GM23338 (cell line): ENCODE measurements at regions not wholly inside any gene's neighbourhood (a gene's known extent, or its start where the extent isn't known, plus 50 kb on each side); places are given as distances from the start of the nearest gene placed in this dataset.

Source experiments
- ATAC-seq: fragments of 200-7000 bp; cut with Tn5 transposase; 3 replicates; pipeline ENCODE4 v1.9.1; 2020
- DNase-seq: peaks from one replicate; pipeline ENCODE4 v3.0.0-alpha.2; 2015; ENCODE audit warnings: low spot score
- H2AFZ ChIP-seq: fragments of 200-600 bp; sonication (generic); 2 replicates; pipeline ENCODE4 v1.8.0; 2016; ENCODE audit warnings: antibody characterized with exemption, mild to moderate bottlenecking, moderate library complexity
- H3F3A ChIP-seq: fragments of 200-600 bp; sonication (generic); replicated peaks from 2 replicates; pipeline ENCODE4 v1.8.0; 2017; ENCODE audit warnings: antibody characterized with exemption, mixed run types, low read depth
- H3K27ac ChIP-seq: fragments of 200-600 bp; sonication (generic); 2 replicates; pipeline ENCODE4 v1.6.1; 2016; ENCODE audit warnings: low read depth
- H3K27me3 ChIP-seq: fragments of 200-600 bp; sonication (generic); 2 replicates; pipeline ENCODE4 v1.8.0; 2016; ENCODE audit warnings: mild to moderate bottlenecking, mixed run types, moderate library complexity; ENCODE audit not compliant: insufficient read depth
- H3K36me3 ChIP-seq: fragments of 200-600 bp; sonication (generic); 2 replicates; pipeline ENCODE4 v1.8.0; 2016; ENCODE audit warnings: mild to moderate bottlenecking; ENCODE audit not compliant: insufficient read depth
- H3K4me1 ChIP-seq: fragments of 200-600 bp; sonication (generic); 2 replicates; pipeline ENCODE4 v1.8.0; 2016; ENCODE audit warnings: mild to moderate bottlenecking, moderate library complexity; ENCODE audit not compliant: insufficient read depth
- H3K4me2 ChIP-seq: fragments of 200-600 bp; sonication (generic); 2 replicates; pipeline ENCODE4 v1.7.1; 2017; ENCODE audit warnings: mixed run types
- H3K4me3 ChIP-seq: fragments of 200-600 bp; sonication (generic); 2 replicates; pipeline ENCODE4 v1.6.1; 2016; ENCODE audit warnings: mixed run types
- H3K79me2 ChIP-seq: fragments of 200-600 bp; sonication (generic); replicated peaks from 2 replicates; pipeline ENCODE4 v1.8.0; 2017; ENCODE audit warnings: mild to moderate bottlenecking; ENCODE audit not compliant: insufficient read depth
- H3K9me2 ChIP-seq: fragments of 200-600 bp; sonication (generic); 2 replicates; pipeline ENCODE4 v1.8.0; 2017; ENCODE audit not compliant: insufficient read depth
- H4K20me1 ChIP-seq: fragments of 200-600 bp; sonication (generic); replicated peaks from 2 replicates; pipeline ENCODE4 v1.8.0; 2017; ENCODE audit warnings: mild to moderate bottlenecking; ENCODE audit not compliant: insufficient read depth
- H3K27ac Mint-ChIP-seq: 2 replicates; pipeline ENCODE4 v1.8.0; 2020; ENCODE audit warnings: inconsistent platforms, mild to moderate bottlenecking, moderate library complexity, mixed read lengths
- H3K27me3 Mint-ChIP-seq: 3 replicates; pipeline ENCODE4 v1.8.0; 2022; ENCODE audit warnings: low read depth, mild to moderate bottlenecking, moderate library complexity, mixed read lengths, inconsistent platforms; ENCODE audit not compliant: insufficient read depth, poor library complexity
- H3K36me3 Mint-ChIP-seq: 3 replicates; pipeline ENCODE4 v1.8.0; 2021; ENCODE audit warnings: low read depth, mild to moderate bottlenecking, inconsistent platforms, moderate library complexity, mixed read lengths
- H3K4me1 Mint-ChIP-seq: 3 replicates; pipeline ENCODE4 v1.8.0; 2020; ENCODE audit warnings: mild to moderate bottlenecking, inconsistent platforms, mixed read lengths
- H3K4me3 Mint-ChIP-seq: 3 replicates; pipeline ENCODE4 v1.8.0; 2021; ENCODE audit warnings: moderate library complexity, mild to moderate bottlenecking, inconsistent platforms, mixed read lengths
- H3K9me3 Mint-ChIP-seq: 3 replicates; pipeline ENCODE4 v1.8.0; 2020; ENCODE audit warnings: moderate library complexity, mild to moderate bottlenecking, inconsistent platforms, mixed read lengths
- CREB1 ChIP-seq: fragments of 250-450 bp; sonication (Bioruptor Pico); IDR thresholded peaks from 2 replicates; pipeline ENCODE4 v1.5.0; 2020; ENCODE audit warnings: low read depth, mild to moderate bottlenecking, moderate library complexity
- ETS1 ChIP-seq: IDR thresholded peaks from 2 replicates; pipeline ENCODE4 v1.6.1; 2016; ENCODE audit warnings: antibody characterized with exemption
- EZH2 ChIP-seq: fragments of 200-600 bp; sonication (generic); IDR thresholded peaks from one replicate; pipeline ENCODE4 v1.8.0; 2017; ENCODE audit warnings: antibody characterized with exemption, mild to moderate bottlenecking, low read depth; ENCODE audit not compliant: unreplicated experiment
- EZH2phosphoT487 ChIP-seq: fragments of 200-600 bp; sonication (generic); IDR thresholded peaks from one replicate; pipeline ENCODE4 v1.8.1; 2018; ENCODE audit warnings: antibody characterized with exemption; ENCODE audit not compliant: unreplicated experiment
- JUNB ChIP-seq: IDR thresholded peaks from one replicate; pipeline ENCODE4 v1.6.1; 2016; ENCODE audit warnings: antibody characterized with exemption; ENCODE audit not compliant: unreplicated experiment
- NANOG ChIP-seq: IDR thresholded peaks from 2 replicates; pipeline ENCODE4 v1.6.1; 2016; ENCODE audit warnings: antibody characterized with exemption, borderline replicate concordance
- POLR2AphosphoS5 ChIP-seq: IDR thresholded peaks from 2 replicates; pipeline ENCODE4 v1.6.1; 2016; ENCODE audit warnings: antibody characterized with exemption, low read depth
- STAT1 ChIP-seq: IDR thresholded peaks from one replicate; pipeline ENCODE4 v1.6.1; 2016; ENCODE audit warnings: antibody characterized with exemption; ENCODE audit not compliant: unreplicated experiment
- ZNF114 ChIP-seq: fragments of 250-450 bp; sonication (Bioruptor Pico); IDR thresholded peaks from 2 replicates; pipeline ENCODE4 v1.5.0; 2020; ENCODE audit warnings: mild to moderate bottlenecking, moderate library complexity
- ZNF331 ChIP-seq: fragments of 250-450 bp; sonication (Bioruptor Pico); IDR thresholded peaks from 2 replicates; pipeline ENCODE4 v1.5.0; 2020; ENCODE audit warnings: low read depth, mild to moderate bottlenecking, moderate library complexity
- TF ChIP-seq, protein P1 (sequence below), 2 experiments: fragments of 200-600 bp in 1 of 2; sonication (generic) in 1 of 2; conservative IDR thresholded peaks; 2 replicates each; pipeline versions ENCODE4 v1.5.1 to v1.6.1; 2016 to 2017; ENCODE audit warnings: antibody characterized with exemption in 2 of 2, low read depth in 2 of 2, mild to moderate bottlenecking in 2 of 2, moderate library complexity in 1 of 2
- TF ChIP-seq, protein P2 (sequence below): fragments of 250-450 bp; sonication (Bioruptor Pico); IDR thresholded peaks from 2 replicates; pipeline ENCODE4 v1.5.0; 2020; ENCODE audit warnings: mild to moderate bottlenecking, moderate library complexity
- TF ChIP-seq, protein P3 (sequence below): IDR thresholded peaks from one replicate; pipeline ENCODE4 v1.6.1; 2018; ENCODE audit warnings: antibody characterized with exemption; ENCODE audit not compliant: unreplicated experiment

- Histone ChIP-seq H3K9me2 (peaks cover 5% of the 10 kb centered on the region), H3K79me2 (no peaks in the 10 kb centered on the region), H4K20me1 (no peaks in the 10 kb centered on the region), H3K27ac (no peak overlapping the region), H3K4me2 (peak overlapping the region; percentile 33), H3K36me3 (no peaks in the 10 kb centered on the region), H3K27me3 (no peaks in the 10 kb centered on the region), H3K4me3 (no peak overlapping the region), H3F3A (no peaks in the 10 kb centered on the region), H2AFZ (no peak overlapping the region), H3K4me1 (peaks cover 38% of the 10 kb centered on the region)
- no peak for ATAC-seq
- TF ChIP-seq ZNF114 (CRISPR knock-in tag), result no peak
- TF ChIP-seq STAT1, result no peak
- no peak for TF ChIP-seq JUNB
- TF ChIP-seq, protein P1, sequence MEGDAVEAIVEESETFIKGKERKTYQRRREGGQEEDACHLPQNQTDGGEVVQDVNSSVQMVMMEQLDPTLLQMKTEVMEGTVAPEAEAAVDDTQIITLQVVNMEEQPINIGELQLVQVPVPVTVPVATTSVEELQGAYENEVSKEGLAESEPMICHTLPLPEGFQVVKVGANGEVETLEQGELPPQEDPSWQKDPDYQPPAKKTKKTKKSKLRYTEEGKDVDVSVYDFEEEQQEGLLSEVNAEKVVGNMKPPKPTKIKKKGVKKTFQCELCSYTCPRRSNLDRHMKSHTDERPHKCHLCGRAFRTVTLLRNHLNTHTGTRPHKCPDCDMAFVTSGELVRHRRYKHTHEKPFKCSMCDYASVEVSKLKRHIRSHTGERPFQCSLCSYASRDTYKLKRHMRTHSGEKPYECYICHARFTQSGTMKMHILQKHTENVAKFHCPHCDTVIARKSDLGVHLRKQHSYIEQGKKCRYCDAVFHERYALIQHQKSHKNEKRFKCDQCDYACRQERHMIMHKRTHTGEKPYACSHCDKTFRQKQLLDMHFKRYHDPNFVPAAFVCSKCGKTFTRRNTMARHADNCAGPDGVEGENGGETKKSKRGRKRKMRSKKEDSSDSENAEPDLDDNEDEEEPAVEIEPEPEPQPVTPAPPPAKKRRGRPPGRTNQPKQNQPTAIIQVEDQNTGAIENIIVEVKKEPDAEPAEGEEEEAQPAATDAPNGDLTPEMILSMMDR (conservative IDR thresholded peaks at IDR 0.05; ENCODE audit: low read depth in 2 of 2), result no peak
- TF ChIP-seq ETS1, result no peak
- no peak for TF ChIP-seq ZNF331
- TF ChIP-seq NANOG, result no peak
- no peak for TF ChIP-seq POLR2AphosphoS5
- TF ChIP-seq EZH2phosphoT487, result no peak
- TF ChIP-seq EZH2, result no peak
- no peak for TF ChIP-seq CREB1
- TF ChIP-seq, protein P2, sequence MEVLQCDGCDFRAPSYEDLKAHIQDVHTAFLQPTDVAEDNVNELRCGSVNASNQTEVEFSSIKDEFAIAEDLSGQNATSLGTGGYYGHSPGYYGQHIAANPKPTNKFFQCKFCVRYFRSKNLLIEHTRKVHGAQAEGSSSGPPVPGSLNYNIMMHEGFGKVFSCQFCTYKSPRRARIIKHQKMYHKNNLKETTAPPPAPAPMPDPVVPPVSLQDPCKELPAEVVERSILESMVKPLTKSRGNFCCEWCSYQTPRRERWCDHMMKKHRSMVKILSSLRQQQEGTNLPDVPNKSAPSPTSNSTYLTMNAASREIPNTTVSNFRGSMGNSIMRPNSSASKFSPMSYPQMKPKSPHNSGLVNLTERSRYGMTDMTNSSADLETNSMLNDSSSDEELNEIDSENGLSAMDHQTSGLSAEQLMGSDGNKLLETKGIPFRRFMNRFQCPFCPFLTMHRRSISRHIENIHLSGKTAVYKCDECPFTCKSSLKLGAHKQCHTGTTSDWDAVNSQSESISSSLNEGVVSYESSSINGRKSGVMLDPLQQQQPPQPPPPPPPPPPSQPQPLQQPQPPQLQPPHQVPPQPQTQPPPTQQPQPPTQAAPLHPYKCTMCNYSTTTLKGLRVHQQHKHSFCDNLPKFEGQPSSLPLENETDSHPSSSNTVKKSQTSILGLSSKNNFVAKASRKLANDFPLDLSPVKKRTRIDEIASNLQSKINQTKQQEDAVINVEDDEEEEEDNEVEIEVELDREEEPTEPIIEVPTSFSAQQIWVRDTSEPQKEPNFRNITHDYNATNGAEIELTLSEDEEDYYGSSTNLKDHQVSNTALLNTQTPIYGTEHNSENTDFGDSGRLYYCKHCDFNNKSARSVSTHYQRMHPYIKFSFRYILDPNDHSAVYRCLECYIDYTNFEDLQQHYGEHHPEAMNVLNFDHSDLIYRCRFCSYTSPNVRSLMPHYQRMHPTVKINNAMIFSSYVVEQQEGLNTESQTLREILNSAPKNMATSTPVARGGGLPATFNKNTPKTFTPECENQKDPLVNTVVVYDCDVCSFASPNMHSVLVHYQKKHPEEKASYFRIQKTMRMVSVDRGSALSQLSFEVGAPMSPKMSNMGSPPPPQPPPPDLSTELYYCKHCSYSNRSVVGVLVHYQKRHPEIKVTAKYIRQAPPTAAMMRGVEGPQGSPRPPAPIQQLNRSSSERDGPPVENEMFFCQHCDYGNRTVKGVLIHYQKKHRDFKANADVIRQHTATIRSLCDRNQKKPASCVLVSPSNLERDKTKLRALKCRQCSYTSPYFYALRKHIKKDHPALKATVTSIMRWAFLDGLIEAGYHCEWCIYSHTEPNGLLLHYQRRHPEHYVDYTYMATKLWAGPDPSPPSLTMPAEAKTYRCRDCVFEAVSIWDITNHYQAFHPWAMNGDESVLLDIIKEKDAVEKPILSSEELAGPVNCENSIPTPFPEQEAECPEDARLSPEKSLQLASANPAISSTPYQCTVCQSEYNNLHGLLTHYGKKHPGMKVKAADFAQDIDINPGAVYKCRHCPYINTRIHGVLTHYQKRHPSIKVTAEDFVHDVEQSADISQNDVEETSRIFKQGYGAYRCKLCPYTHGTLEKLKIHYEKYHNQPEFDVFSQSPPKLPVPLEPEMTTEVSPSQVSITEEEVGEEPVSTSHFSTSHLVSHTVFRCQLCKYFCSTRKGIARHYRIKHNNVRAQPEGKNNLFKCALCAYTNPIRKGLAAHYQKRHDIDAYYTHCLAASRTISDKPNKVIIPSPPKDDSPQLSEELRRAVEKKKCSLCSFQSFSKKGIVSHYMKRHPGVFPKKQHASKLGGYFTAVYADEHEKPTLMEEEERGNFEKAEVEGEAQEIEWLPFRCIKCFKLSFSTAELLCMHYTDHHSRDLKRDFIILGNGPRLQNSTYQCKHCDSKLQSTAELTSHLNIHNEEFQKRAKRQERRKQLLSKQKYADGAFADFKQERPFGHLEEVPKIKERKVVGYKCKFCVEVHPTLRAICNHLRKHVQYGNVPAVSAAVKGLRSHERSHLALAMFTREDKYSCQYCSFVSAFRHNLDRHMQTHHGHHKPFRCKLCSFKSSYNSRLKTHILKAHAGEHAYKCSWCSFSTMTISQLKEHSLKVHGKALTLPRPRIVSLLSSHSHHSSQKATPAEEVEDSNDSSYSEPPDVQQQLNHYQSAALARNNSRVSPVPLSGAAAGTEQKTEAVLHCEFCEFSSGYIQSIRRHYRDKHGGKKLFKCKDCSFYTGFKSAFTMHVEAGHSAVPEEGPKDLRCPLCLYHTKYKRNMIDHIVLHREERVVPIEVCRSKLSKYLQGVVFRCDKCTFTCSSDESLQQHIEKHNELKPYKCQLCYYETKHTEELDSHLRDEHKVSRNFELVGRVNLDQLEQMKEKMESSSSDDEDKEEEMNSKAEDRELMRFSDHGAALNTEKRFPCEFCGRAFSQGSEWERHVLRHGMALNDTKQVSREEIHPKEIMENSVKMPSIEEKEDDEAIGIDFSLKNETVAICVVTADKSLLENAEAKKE (CRISPR knock-in tag), result no peak
- TF ChIP-seq, protein P3, sequence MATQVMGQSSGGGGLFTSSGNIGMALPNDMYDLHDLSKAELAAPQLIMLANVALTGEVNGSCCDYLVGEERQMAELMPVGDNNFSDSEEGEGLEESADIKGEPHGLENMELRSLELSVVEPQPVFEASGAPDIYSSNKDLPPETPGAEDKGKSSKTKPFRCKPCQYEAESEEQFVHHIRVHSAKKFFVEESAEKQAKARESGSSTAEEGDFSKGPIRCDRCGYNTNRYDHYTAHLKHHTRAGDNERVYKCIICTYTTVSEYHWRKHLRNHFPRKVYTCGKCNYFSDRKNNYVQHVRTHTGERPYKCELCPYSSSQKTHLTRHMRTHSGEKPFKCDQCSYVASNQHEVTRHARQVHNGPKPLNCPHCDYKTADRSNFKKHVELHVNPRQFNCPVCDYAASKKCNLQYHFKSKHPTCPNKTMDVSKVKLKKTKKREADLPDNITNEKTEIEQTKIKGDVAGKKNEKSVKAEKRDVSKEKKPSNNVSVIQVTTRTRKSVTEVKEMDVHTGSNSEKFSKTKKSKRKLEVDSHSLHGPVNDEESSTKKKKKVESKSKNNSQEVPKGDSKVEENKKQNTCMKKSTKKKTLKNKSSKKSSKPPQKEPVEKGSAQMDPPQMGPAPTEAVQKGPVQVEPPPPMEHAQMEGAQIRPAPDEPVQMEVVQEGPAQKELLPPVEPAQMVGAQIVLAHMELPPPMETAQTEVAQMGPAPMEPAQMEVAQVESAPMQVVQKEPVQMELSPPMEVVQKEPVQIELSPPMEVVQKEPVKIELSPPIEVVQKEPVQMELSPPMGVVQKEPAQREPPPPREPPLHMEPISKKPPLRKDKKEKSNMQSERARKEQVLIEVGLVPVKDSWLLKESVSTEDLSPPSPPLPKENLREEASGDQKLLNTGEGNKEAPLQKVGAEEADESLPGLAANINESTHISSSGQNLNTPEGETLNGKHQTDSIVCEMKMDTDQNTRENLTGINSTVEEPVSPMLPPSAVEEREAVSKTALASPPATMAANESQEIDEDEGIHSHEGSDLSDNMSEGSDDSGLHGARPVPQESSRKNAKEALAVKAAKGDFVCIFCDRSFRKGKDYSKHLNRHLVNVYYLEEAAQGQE, result no peak
- Mint-ChIP-seq H3K36me3 (peaks cover 9% of the 10 kb centered on the region; the same call in 2 of the 3 replicates), H3K27ac (no peak overlapping the region), H3K4me1 (peaks cover 34% of the 10 kb centered on the region), H3K9me3 (peaks cover 10% of the 10 kb centered on the region; the same call in 2 of the 3 replicates), H3K27me3 (no peaks in the 10 kb centered on the region), H3K4me3 (no peak overlapping the region)
- no peak for DNase-seq
Measured at GRCh38 chr5:166672431-166672830, 1619.0 kb upstream of the WWC1 start.
